ENCODE measurements at regions not wholly inside any gene's neighbourhood (a gene's known extent, or its start where the extent isn't known, plus 50 kb on each side); places are given as distances from the start of the nearest gene placed in this dataset.
A peak's percentile ranks its signal among the peaks of the same experiment; 100 is the strongest.
"Not testable (repeated sequence)": the region's sequence is repeated elsewhere in the genome, so short reads cannot be mapped to it uniquely, and the experiment has no call there.

DNA sequence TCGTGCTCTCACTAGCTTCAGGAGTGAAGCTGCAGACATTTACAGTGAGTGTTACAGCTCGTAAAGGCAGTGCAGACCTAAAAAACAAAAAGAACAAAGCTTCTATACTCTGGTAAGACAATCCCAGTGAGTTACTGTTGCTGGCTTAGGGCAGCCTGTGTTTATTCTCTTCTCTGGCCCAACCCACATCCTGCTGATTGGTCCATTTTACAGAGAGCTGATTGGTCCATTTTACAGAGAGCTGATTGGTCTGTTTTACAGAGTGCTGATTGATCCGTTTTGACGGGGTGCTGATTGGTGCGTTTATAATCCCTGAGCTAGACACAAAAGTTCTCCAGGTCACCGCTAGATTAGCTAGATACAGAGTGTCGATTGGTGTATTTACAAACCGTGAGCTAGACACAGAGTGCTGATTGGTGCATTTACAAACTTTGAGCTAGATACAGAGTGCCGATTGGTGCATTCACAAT is 158.0 kb downstream of the KLRB1 start:
- H3K9me3 ChIP-seq (ENCODE audit: low read depth, low read length); H3K4me1 ChIP-seq (ENCODE audit: insufficient read depth, low read length); H3K79me2 ChIP-seq (ENCODE audit: insufficient read depth, low read length); H2AFZ ChIP-seq (ENCODE audit: low read length); H3K4me3 ChIP-seq (ENCODE audit: insufficient read depth, low read length); H3K27ac ChIP-seq (ENCODE audit: low read depth, low read length); H3K36me3 ChIP-seq (ENCODE audit: insufficient read depth, low read length); H3K27me3 ChIP-seq (ENCODE audit: insufficient read depth, low read length); DNase-seq (ENCODE audit: insufficient read length, low spot score, missing footprints); H4K20me1 ChIP-seq (ENCODE audit: insufficient read depth, low read length): not testable (repeated sequence)
- H3K4me2 ChIP-seq (ENCODE audit: insufficient read depth, low read length): peak overlapping the region; percentile 81

DNA sequence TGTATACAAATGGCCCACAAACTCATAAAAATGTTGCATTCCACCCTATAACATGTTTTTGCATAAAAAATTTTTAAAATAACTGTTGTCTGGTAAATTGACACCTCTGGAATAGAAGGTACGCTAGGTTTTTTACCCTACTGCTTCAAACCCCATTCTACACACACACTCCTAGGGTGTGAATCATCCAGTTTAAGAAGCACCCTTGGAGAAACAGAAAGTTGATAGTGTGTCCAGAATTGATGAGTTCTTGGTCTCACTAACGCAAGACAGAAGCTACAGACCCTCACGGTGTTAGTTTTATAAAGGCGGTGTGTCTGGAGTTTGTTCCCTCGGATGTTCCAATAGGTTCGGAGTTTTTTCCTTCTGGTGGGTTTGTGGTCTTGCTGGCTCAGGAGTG is 158.5 kb downstream of the KLRB1 start:
- Histone ChIP-seq H3K27me3 (ENCODE audit: insufficient read depth, low read length) (no peaks in the 10 kb centered on the region), H4K20me1 (ENCODE audit: insufficient read depth, low read length) (no peaks in the 10 kb centered on the region), H3K4me2 (ENCODE audit: insufficient read depth, low read length) (peak overlapping the region; percentile 81), H3K9me3 (ENCODE audit: low read depth, low read length) (no peaks in the 10 kb centered on the region), H3K36me3 (ENCODE audit: insufficient read depth, low read length) (no peaks in the 10 kb centered on the region), H3K79me2 (ENCODE audit: insufficient read depth, low read length) (no peaks in the 10 kb centered on the region), H3K4me3 (ENCODE audit: insufficient read depth, low read length) (peak overlapping the region; percentile 78), H3K27ac (ENCODE audit: low read depth, low read length) (no peak overlapping the region), H3K4me1 (ENCODE audit: insufficient read depth, low read length) (no peaks in the 10 kb centered on the region), H2AFZ (ENCODE audit: low read length) (no peak overlapping the region)
- TF ChIP-seq, protein P1, sequence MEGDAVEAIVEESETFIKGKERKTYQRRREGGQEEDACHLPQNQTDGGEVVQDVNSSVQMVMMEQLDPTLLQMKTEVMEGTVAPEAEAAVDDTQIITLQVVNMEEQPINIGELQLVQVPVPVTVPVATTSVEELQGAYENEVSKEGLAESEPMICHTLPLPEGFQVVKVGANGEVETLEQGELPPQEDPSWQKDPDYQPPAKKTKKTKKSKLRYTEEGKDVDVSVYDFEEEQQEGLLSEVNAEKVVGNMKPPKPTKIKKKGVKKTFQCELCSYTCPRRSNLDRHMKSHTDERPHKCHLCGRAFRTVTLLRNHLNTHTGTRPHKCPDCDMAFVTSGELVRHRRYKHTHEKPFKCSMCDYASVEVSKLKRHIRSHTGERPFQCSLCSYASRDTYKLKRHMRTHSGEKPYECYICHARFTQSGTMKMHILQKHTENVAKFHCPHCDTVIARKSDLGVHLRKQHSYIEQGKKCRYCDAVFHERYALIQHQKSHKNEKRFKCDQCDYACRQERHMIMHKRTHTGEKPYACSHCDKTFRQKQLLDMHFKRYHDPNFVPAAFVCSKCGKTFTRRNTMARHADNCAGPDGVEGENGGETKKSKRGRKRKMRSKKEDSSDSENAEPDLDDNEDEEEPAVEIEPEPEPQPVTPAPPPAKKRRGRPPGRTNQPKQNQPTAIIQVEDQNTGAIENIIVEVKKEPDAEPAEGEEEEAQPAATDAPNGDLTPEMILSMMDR (IDR thresholded peaks at IDR 0.05; ENCODE audit: extremely low read depth, low read depth, low read length): no peak
- peak; percentile 47 for DNase-seq (ENCODE audit: insufficient read length, low spot score, missing footprints)

DNA sequence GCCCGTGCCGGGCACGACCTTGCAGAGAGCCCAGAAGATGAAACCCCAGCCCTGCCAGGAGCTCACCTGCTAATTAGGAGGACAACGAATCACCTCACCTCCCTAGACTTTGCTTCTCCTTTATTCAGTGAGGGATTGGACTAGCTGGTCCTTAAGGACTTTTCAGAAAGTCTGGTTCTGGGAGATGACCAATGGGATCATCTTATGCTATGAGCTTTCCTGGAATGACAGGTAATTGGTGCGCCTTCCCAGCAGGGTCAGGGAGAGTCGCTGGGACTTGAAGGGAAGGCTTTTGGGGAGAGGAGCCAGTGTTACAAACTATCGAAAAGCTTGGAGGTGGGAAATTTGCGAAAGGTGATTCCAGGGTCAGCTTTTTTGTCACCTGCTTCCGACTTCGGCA is 159.1 kb downstream of the KLRB1 start:
- Histone ChIP-seq H2AFZ (ENCODE audit: low read length) (peak overlapping the region; percentile 89), H3K4me3 (ENCODE audit: insufficient read depth, low read length) (peak overlapping the region; percentile 78), H3K4me2 (ENCODE audit: insufficient read depth, low read length) (peak overlapping the region; percentile 81)
- H4K20me1 ChIP-seq (ENCODE audit: insufficient read depth, low read length); H3K9me3 ChIP-seq (ENCODE audit: low read depth, low read length); H3K27me3 ChIP-seq (ENCODE audit: insufficient read depth, low read length); H3K79me2 ChIP-seq (ENCODE audit: insufficient read depth, low read length); H3K36me3 ChIP-seq (ENCODE audit: insufficient read depth, low read length); DNase-seq (ENCODE audit: insufficient read length, low spot score, missing footprints); H3K4me1 ChIP-seq (ENCODE audit: insufficient read depth, low read length); H3K27ac ChIP-seq (ENCODE audit: low read depth, low read length): not testable (repeated sequence)

DNA sequence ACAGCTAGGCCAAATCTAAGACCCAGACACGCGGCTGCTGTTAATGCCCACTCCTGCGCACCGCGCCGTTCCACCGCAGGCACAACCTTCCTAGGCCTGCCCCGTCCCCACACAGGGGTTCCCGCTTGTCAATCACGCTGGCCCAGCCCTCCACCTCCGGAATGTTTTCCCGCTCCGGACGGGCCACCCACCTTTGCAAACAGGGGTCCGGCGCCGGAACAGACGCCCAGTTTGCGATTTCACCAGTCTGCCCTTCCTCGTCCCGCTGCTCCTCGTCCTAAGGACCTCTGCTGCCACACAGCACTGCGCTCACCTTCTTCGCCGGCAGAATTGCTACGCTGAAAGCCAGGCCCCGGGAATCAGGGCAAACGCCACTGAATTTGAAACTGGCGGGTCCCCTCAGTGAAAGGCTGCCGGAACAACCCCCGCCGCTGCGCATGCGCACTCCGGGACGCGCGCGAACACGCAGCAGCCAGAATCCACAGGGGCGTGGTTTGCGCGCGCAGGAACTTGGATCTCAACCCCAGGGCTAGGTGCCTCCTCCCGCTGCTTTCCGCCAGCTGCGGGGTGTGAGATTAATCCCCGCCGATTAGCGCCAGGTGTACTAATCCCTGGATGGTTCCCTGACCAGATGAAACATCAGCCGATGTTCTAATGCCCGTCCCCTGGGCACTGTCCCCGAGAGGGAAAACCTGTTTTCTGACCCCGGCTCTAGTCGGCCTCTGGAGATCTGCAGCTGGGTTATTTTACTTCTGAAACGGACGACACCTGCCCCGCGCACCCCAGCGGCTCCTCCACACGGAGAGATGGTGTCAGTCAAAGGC is 159.7 kb downstream of the KLRB1 start:
- not testable (repeated sequence) for H3K27me3 ChIP-seq (ENCODE audit: insufficient read depth, low read length); H3K9me3 ChIP-seq (ENCODE audit: low read depth, low read length); H4K20me1 ChIP-seq (ENCODE audit: insufficient read depth, low read length); H3K27ac ChIP-seq (ENCODE audit: low read depth, low read length); H3K4me1 ChIP-seq (ENCODE audit: insufficient read depth, low read length); H3K36me3 ChIP-seq (ENCODE audit: insufficient read depth, low read length); H3K79me2 ChIP-seq (ENCODE audit: insufficient read depth, low read length)
- peak; percentile 98 for DNase-seq (ENCODE audit: insufficient read length, low spot score, missing footprints)
- Histone ChIP-seq H3K4me2 (ENCODE audit: insufficient read depth, low read length) (peak overlapping the region; percentile 81), H2AFZ (ENCODE audit: low read length) (peak overlapping the region; percentile 89), H3K4me3 (ENCODE audit: insufficient read depth, low read length) (peak overlapping the region; percentile 78)

DNA sequence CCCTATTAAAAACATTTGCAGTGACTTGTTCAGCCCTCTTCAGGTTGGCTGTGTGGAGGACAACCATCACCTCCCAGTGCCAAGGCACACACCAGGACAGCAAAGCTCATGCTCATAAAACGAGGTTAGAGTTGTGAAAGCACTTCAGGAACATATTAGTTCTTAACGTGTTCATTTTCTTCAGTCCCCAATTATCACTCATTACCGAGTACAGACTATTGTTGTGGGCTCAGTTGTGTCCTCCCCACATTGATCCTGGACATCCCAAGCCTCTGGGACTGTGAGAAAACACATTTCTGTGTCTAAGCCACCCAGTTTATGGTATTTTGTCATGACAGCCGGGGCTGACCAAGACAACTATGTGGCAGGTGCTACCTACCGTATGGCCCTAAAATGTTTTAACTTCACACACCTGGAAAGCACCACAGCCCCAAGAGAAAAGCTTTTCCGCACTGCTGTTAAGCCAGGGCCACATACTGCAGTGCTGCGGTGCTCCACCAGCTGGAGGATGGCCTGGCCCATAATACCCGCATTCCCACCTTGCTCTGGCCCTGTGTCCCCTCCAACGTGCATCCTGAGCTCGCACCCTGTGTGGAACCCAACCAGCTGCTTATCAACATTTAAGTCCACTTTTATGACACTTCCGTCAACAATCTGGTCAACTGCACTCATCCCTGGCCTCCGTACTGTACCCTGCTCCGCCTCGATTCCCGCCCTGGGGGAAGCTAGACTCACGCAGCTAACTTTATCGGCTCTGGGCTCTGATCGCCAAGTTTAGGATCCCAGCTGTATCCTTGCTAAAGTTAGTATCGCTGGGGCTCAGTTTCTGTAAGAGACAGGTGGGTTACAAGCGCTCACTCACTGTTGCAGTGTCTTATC is 160.6 kb downstream of the KLRB1 start:
- H3K36me3 ChIP-seq (ENCODE audit: insufficient read depth, low read length); DNase-seq (ENCODE audit: insufficient read length, low spot score, missing footprints); H4K20me1 ChIP-seq (ENCODE audit: insufficient read depth, low read length); H3K27me3 ChIP-seq (ENCODE audit: insufficient read depth, low read length); H3K27ac ChIP-seq (ENCODE audit: low read depth, low read length); H3K4me1 ChIP-seq (ENCODE audit: insufficient read depth, low read length); H3K79me2 ChIP-seq (ENCODE audit: insufficient read depth, low read length); H3K9me3 ChIP-seq (ENCODE audit: low read depth, low read length): not testable (repeated sequence)
- Histone ChIP-seq H2AFZ (ENCODE audit: low read length) (peak overlapping the region; percentile 84), H3K4me2 (ENCODE audit: insufficient read depth, low read length) (peak overlapping the region; percentile 81), H3K4me3 (ENCODE audit: insufficient read depth, low read length) (peak overlapping the region; percentile 78)

DNA sequence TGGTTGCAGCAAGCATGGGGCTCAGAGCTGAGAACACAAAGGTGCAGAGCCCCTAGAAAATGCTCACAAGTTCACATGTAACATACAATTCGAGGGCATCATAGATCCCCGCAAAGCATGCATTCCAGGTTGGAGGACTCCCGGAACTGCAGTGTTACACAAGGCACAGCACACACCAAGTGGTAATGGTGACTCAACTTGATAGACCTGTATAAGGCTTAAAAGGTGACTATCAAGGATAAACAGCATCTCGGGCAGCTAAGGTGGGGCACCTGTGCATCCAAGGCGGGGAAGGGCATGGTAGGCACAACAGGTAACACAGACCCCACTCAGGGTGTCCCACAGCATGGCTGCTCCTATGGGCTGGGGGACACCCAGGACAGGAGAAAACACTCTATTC is 167.3 kb downstream of the KLRB1 start:
- DNase-seq (ENCODE audit: insufficient read length, low spot score, missing footprints); H3K79me2 ChIP-seq (ENCODE audit: insufficient read depth, low read length); H3K36me3 ChIP-seq (ENCODE audit: insufficient read depth, low read length); H2AFZ ChIP-seq (ENCODE audit: low read length); H3K4me2 ChIP-seq (ENCODE audit: insufficient read depth, low read length); H4K20me1 ChIP-seq (ENCODE audit: insufficient read depth, low read length); H3K9me3 ChIP-seq (ENCODE audit: low read depth, low read length); H3K27ac ChIP-seq (ENCODE audit: low read depth, low read length); H3K4me1 ChIP-seq (ENCODE audit: insufficient read depth, low read length); H3K27me3 ChIP-seq (ENCODE audit: insufficient read depth, low read length); H3K4me3 ChIP-seq (ENCODE audit: insufficient read depth, low read length): not testable (repeated sequence)

DNA sequence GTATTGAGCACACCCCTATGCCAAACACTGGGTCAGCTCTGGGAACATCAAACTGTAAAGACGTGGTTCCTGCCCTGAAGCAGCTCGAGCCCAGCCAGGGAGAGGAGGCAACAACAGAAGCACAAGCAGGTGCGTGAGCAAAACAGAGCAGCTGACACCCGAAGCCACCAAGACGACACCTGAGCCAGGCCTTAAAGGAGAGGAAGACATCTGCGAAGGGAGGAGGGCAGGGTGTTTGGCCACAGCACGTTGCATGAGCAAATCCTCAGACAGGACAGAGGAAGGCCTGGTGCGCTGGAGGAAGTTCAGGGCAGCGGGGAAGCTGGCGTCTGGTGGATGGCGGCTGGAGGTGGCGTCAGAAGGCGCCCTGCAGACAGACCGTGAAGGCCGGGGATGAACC is 172.0 kb downstream of the KLRB1 start:
- H3K4me3 ChIP-seq (ENCODE audit: insufficient read depth, low read length); H4K20me1 ChIP-seq (ENCODE audit: insufficient read depth, low read length); H3K4me2 ChIP-seq (ENCODE audit: insufficient read depth, low read length); DNase-seq (ENCODE audit: insufficient read length, low spot score, missing footprints); H3K36me3 ChIP-seq (ENCODE audit: insufficient read depth, low read length); H3K27ac ChIP-seq (ENCODE audit: low read depth, low read length); H3K9me3 ChIP-seq (ENCODE audit: low read depth, low read length); H3K4me1 ChIP-seq (ENCODE audit: insufficient read depth, low read length); H2AFZ ChIP-seq (ENCODE audit: low read length); H3K27me3 ChIP-seq (ENCODE audit: insufficient read depth, low read length); H3K79me2 ChIP-seq (ENCODE audit: insufficient read depth, low read length): not testable (repeated sequence)

DNA sequence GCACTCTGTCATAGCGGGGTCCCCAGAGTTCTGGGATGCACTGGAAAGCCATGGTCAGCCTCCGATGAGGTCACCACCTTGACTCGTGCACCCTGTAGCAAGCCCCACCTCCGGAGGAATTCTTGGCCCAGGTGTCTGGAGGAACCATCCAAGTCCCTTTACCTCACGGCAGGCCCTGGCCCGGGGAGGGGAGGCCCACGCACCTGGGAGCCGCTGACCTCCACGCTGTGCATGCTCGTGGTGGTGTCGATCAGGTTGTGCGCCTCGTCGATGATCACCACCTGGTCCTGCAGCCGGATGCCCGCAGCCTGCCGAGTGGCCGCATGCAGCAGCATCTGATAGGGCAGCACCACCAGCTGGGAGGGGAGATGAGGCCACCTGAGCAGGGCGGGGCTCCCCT is 177.3 kb downstream of the KLRB1 start:
- not testable (repeated sequence) for H4K20me1 ChIP-seq (ENCODE audit: insufficient read depth, low read length); H3K4me2 ChIP-seq (ENCODE audit: insufficient read depth, low read length); H3K27me3 ChIP-seq (ENCODE audit: insufficient read depth, low read length); H3K27ac ChIP-seq (ENCODE audit: low read depth, low read length); DNase-seq (ENCODE audit: insufficient read length, low spot score, missing footprints); H3K79me2 ChIP-seq (ENCODE audit: insufficient read depth, low read length); H3K36me3 ChIP-seq (ENCODE audit: insufficient read depth, low read length); H3K9me3 ChIP-seq (ENCODE audit: low read depth, low read length); H2AFZ ChIP-seq (ENCODE audit: low read length); H3K4me3 ChIP-seq (ENCODE audit: insufficient read depth, low read length); H3K4me1 ChIP-seq (ENCODE audit: insufficient read depth, low read length)

Measured in osteoblast (primary cell).